SK-N-SH (cell line): ENCODE measurements at regions not wholly inside any gene's neighbourhood (a gene's known extent, or its start where the extent isn't known, plus 50 kb on each side); places are given as distances from the start of the nearest gene placed in this dataset.

Experiments
- CTCF ChIA-PET: fragments of 300-600, 350-600 bp; formaldehyde crosslinking; extraction: SDS; loops from one replicate; lab custom pipeline; 2021; lab: Yijun Ruan, JAX
- POLR2A ChIA-PET: fragments of 350-600 bp; sonication (Branson Sonifier 250); formaldehyde crosslinking; extraction: SDS; loops from one replicate; lab custom pipeline; 2020; ENCODE audit warnings: antibody characterized with exemption, inconsistent platforms; lab: Yijun Ruan, JAX
- DNase-seq: peaks from one replicate; pipeline ENCODE4 v3.0.0; 2012
- H2AFZ ChIP-seq: fragments of 200-600 bp; sonication (generic); 2 replicates; pipeline ENCODE4 v1.8.1; 2016; ENCODE audit warnings: antibody characterized with exemption, mild to moderate bottlenecking, low read depth
- H3F3A ChIP-seq: fragments of 200-600 bp; sonication (generic); replicated peaks from 2 replicates; pipeline ENCODE3; 2016; ENCODE audit warnings: antibody characterized with exemption, mild to moderate bottlenecking; ENCODE audit not compliant: insufficient read depth
- H3K27ac ChIP-seq, 2 experiments: fragments of 200-500 bp in 1 of 2; fragments of 200-600 bp in 1 of 2; sonication (Bioruptor generic) in 1 of 2; sonication (generic), shearing (Covaris generic) in 1 of 2; 2 replicates each; pipeline versions ENCODE4 v1.5.1 to v1.6.1; 2014 to 2016; ENCODE audit warnings: low read depth in 2 of 2, inconsistent platforms in 1 of 2, low read length in 1 of 2, mild to moderate bottlenecking in 1 of 2, mixed read lengths in 1 of 2
- H3K27me3 ChIP-seq: fragments of 200-600 bp; sonication (generic), shearing (Covaris generic); 2 replicates; pipeline ENCODE4 v1.6.1; 2016; ENCODE audit warnings: mixed run types; ENCODE audit not compliant: insufficient read depth
- H3K36me3 ChIP-seq, 2 experiments: fragments of 200-500 bp in 1 of 2; fragments of 200-600 bp in 1 of 2; sonication (Bioruptor generic) in 1 of 2; sonication (generic) in 1 of 2; replicated peaks in 1 of 2; 2 replicates each; pipeline versions ENCODE3 to v1.5.1; 2014 to 2016; ENCODE audit warnings: low read length in 1 of 2, mild to moderate bottlenecking in 1 of 2; ENCODE audit not compliant: insufficient read depth in 2 of 2, control insufficient read depth in 1 of 2
- H3K4me1 ChIP-seq, 2 experiments: fragments of 200-500 bp in 1 of 2; fragments of 200-600 bp in 1 of 2; sonication (Bioruptor generic) in 1 of 2; sonication (generic), shearing (Covaris generic) in 1 of 2; 2 replicates each; pipeline versions ENCODE4 v1.5.1 to v1.6.1; 2014 to 2016; ENCODE audit warnings: low read depth in 1 of 2, low read length in 1 of 2, mixed run types in 1 of 2; ENCODE audit not compliant: insufficient read depth in 2 of 2, control insufficient read depth in 1 of 2
- H3K4me2 ChIP-seq: fragments of 200-600 bp; sonication (generic), shearing (Covaris generic); 2 replicates; pipeline ENCODE4 v1.6.1; 2017; ENCODE audit warnings: mixed run types
- H3K4me3 ChIP-seq, 2 experiments: fragments of 200-500 bp in 1 of 2; fragments of 200-600 bp in 1 of 2; sonication (Bioruptor generic) in 1 of 2; sonication (generic), shearing (Covaris generic) in 1 of 2; 2 replicates each; pipeline versions ENCODE4 v1.5.1 to v1.8.1; 2014 to 2016; ENCODE audit warnings: low read depth in 2 of 2, inconsistent platforms in 1 of 2, low read length in 1 of 2, mild to moderate bottlenecking in 1 of 2, mixed read lengths in 1 of 2, moderate library complexity in 1 of 2
- H3K79me2 ChIP-seq: fragments of 200-600 bp; sonication (generic); 2 replicates; pipeline ENCODE4 v1.8.1; 2017; ENCODE audit warnings: mild to moderate bottlenecking; ENCODE audit not compliant: insufficient read depth
- H3K9ac ChIP-seq: fragments of 200-600 bp; sonication (generic); 2 replicates; pipeline ENCODE4 v1.6.1; 2017; ENCODE audit warnings: mixed run types
- H3K9me2 ChIP-seq: fragments of 200-600 bp; sonication (generic); 2 replicates; pipeline ENCODE4 v1.6.1; 2017; ENCODE audit warnings: mixed run types
- H3K9me3 ChIP-seq: fragments of 200-600 bp; sonication (generic); 2 replicates; pipeline ENCODE4 v1.6.1; 2017; ENCODE audit warnings: mixed run types, mild to moderate bottlenecking, moderate library complexity
- H4K20me1 ChIP-seq: fragments of 200-600 bp; sonication (generic); 2 replicates; pipeline ENCODE4 v1.6.1; 2017; ENCODE audit warnings: mild to moderate bottlenecking, mixed run types; ENCODE audit not compliant: insufficient read depth
- EP300 ChIP-seq, 2 experiments: IDR thresholded peaks; 2 replicates each; pipeline versions ENCODE4 v1.4.0 to v1.6.1; 2012; ENCODE audit warnings: borderline replicate concordance in 1 of 2, low read depth in 1 of 2, low read length in 1 of 2
- FOSL2 ChIP-seq: IDR thresholded peaks from 2 replicates; pipeline ENCODE4 v1.4.0; 2012; ENCODE audit warnings: low read depth, mild to moderate bottlenecking, moderate library complexity, borderline replicate concordance
- FOXM1 ChIP-seq: IDR thresholded peaks from 2 replicates; pipeline ENCODE4 v1.4.0; 2012; ENCODE audit warnings: low read depth, mild to moderate bottlenecking
- GABPA ChIP-seq: IDR thresholded peaks from 2 replicates; pipeline ENCODE4 v1.4.0; 2012; ENCODE audit warnings: low read depth, mild to moderate bottlenecking
- JUND ChIP-seq: IDR thresholded peaks from 2 replicates; pipeline ENCODE4 v1.4.0; 2012
- MEF2A ChIP-seq: IDR thresholded peaks from 2 replicates; pipeline ENCODE4 v1.4.0; 2012; ENCODE audit warnings: low read depth, borderline replicate concordance
- MXI1 ChIP-seq: IDR thresholded peaks from 2 replicates; pipeline ENCODE4 v1.6.1; 2012; ENCODE audit warnings: mild to moderate bottlenecking, low read depth, low read length, improper control_type of control experiment
- NFIC ChIP-seq: IDR thresholded peaks from 2 replicates; pipeline ENCODE4 v1.4.0; 2012; ENCODE audit warnings: borderline replicate concordance
- NRF1 ChIP-seq: IDR thresholded peaks from 2 replicates; pipeline ENCODE4 v1.6.1; 2012; ENCODE audit warnings: low read depth, mild to moderate bottlenecking, low read length
- POLR2AphosphoS5 ChIP-seq: IDR thresholded peaks from 2 replicates; pipeline ENCODE4 v1.6.1; 2012; ENCODE audit warnings: low read depth, low read length
- RCOR1 ChIP-seq: fragments of 150-350 bp; IDR thresholded peaks from 2 replicates; pipeline ENCODE4 v1.6.1; 2017; ENCODE audit warnings: antibody characterized with exemption, low read length
- RFX5 ChIP-seq: IDR thresholded peaks from 2 replicates; pipeline ENCODE4 v1.6.1; 2012; ENCODE audit warnings: mild to moderate bottlenecking, improper control_type of control experiment, low read length
- RXRA ChIP-seq: IDR thresholded peaks from 2 replicates; pipeline ENCODE4 v1.4.0; 2012; ENCODE audit warnings: low read depth, mild to moderate bottlenecking, borderline replicate concordance
- SMC3 ChIP-seq: IDR thresholded peaks from 2 replicates; pipeline ENCODE4 v1.6.1; 2012; ENCODE audit warnings: low read depth, low read length, improper control_type of control experiment
- TAF1 ChIP-seq: IDR thresholded peaks from 2 replicates; pipeline ENCODE4 v1.6.1; 2012; ENCODE audit warnings: low read depth, mild to moderate bottlenecking, low read length, moderate library complexity, borderline replicate concordance
- TEAD4 ChIP-seq: IDR thresholded peaks from 2 replicates; pipeline ENCODE4 v1.4.0; 2012; ENCODE audit warnings: mild to moderate bottlenecking, borderline replicate concordance; ENCODE audit not compliant: insufficient read depth
- WGBS: methylation state at CpG from one replicate; pipeline ENCODE4 v1.1.6; 2017; ENCODE audit warnings: low lambda C conversion rate; 5-methylcytosine and 5-hydroxymethylcytosine counted together
- TF ChIP-seq, protein P1 (sequence below): fragments of 150-350 bp; IDR thresholded peaks from 2 replicates; pipeline ENCODE4 v1.6.1; 2016; ENCODE audit warnings: mild to moderate bottlenecking, low read depth, low read length
- TF ChIP-seq, protein P2 (sequence below): fragments of 150-350 bp; IDR thresholded peaks from 2 replicates; pipeline ENCODE4 v1.6.1; 2017; ENCODE audit warnings: antibody characterized with exemption, low read length, low read depth, borderline replicate concordance
- TF ChIP-seq, protein P3 (sequence below): fragments of 200-600 bp; sonication (generic); IDR thresholded peaks from 2 replicates; pipeline ENCODE4 v1.6.1; 2017; ENCODE audit warnings: antibody characterized with exemption, mild to moderate bottlenecking, moderate library complexity
- TF ChIP-seq, protein P4 (sequence below): IDR thresholded peaks from 2 replicates; pipeline ENCODE4 v1.4.0; 2012; ENCODE audit warnings: low read depth, borderline replicate concordance
- TF ChIP-seq, protein P5 (sequence below): IDR thresholded peaks from 2 replicates; pipeline ENCODE4 v1.4.0; 2012; ENCODE audit warnings: low read depth

DNA sequence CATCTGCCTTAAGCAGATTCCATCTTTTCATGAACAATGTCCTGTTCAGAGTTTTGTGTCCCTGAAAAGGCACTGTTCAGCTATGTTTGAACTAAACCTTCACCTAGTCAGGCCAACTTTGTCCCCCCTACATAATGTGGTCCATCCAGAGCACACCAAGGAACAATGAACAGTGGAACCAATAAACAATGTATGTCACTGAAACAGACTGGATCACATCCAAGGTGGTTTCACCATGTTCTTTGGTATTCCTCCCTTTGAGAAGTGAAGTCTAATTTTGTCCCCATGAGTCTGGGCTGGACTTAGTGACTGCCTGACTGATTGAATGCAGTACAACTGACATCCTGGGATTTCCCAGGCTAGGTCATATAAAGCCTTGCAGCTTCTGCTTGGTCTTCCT lies 174.5 kb downstream of the SLC24A2 start:
- Histone ChIP-seq H3K9ac (no peak overlapping the region), H3K4me3 (no peak overlapping the region), H3K79me2 (no peaks in the 10 kb centered on the region), H3K27me3 (no peaks in the 10 kb centered on the region), H2AFZ (no peak overlapping the region), H3F3A (no peaks in the 10 kb centered on the region), H3K27ac (no peak overlapping the region), H3K9me2 (no peaks in the 10 kb centered on the region), H3K4me1 (peaks cover 0 to 4% of the 10 kb centered on the region in 2 experiments; a peak in 1 of 4 replicates), H4K20me1 (no peaks in the 10 kb centered on the region), H3K4me2 (no peak overlapping the region), H3K36me3 (no peaks in the 10 kb centered on the region), H3K9me3 (no peaks in the 10 kb centered on the region)
- POLR2A ChIA-PET = no interaction called here
- DNase-seq = no peak
- CTCF ChIA-PET = no interaction called here
- TF ChIP-seq FOXM1 = no peak
- TF ChIP-seq, protein P1, sequence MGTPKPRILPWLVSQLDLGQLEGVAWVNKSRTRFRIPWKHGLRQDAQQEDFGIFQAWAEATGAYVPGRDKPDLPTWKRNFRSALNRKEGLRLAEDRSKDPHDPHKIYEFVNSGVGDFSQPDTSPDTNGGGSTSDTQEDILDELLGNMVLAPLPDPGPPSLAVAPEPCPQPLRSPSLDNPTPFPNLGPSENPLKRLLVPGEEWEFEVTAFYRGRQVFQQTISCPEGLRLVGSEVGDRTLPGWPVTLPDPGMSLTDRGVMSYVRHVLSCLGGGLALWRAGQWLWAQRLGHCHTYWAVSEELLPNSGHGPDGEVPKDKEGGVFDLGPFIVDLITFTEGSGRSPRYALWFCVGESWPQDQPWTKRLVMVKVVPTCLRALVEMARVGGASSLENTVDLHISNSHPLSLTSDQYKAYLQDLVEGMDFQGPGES = no peak
- no peak for TF ChIP-seq RXRA
- TF ChIP-seq, protein P2, sequence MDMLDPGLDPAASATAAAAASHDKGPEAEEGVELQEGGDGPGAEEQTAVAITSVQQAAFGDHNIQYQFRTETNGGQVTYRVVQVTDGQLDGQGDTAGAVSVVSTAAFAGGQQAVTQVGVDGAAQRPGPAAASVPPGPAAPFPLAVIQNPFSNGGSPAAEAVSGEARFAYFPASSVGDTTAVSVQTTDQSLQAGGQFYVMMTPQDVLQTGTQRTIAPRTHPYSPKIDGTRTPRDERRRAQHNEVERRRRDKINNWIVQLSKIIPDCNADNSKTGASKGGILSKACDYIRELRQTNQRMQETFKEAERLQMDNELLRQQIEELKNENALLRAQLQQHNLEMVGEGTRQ = no peak
- no peak for TF ChIP-seq EP300 (IDR thresholded peaks at IDR 0.05; ENCODE audit: borderline replicate concordance in 1 of 2, low read depth in 1 of 2, low read length in 1 of 2)

DNA sequence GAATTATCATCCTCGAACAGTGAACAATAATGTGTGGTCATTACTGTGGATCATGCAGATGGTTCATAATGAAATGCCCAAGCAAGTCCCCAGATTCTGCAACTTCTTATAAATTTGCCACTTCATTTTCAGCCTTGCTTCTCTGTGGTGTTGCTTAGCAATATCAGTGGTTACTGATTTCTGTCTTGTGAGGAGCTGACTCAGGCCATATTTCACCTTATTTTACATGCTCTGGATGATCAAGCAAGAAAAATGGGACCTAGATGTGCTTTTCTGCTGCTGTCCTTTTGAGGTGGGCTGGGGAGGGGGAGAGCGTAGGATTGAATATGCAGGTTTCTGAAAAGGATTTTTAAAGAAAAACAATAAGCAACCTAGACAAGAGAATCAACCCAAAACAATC lies 188.3 kb downstream of the SLC24A2 start:
- no peaks in the 10 kb centered on the region; a peak in 1 of 4 replicates for H3K4me1 ChIP-seq
- no peak for DNase-seq
- no peaks in the 10 kb centered on the region for H3K79me2 ChIP-seq
- no peaks in the 10 kb centered on the region for H4K20me1 ChIP-seq
- TF ChIP-seq FOSL2 (no peak), EP300 (IDR thresholded peaks at IDR 0.05; ENCODE audit: borderline replicate concordance in 1 of 2, low read depth in 1 of 2, low read length in 1 of 2) (no peak), GABPA (no peak), POLR2AphosphoS5 (no peak), NRF1 (no peak), FOXM1 (no peak), NFIC (no peak), RFX5 (no peak), JUND (no peak), MXI1 (no peak), RCOR1 (no peak), SMC3 (no peak), TEAD4 (no peak), MEF2A (no peak), TAF1 (no peak)
- TF ChIP-seq, protein P3, sequence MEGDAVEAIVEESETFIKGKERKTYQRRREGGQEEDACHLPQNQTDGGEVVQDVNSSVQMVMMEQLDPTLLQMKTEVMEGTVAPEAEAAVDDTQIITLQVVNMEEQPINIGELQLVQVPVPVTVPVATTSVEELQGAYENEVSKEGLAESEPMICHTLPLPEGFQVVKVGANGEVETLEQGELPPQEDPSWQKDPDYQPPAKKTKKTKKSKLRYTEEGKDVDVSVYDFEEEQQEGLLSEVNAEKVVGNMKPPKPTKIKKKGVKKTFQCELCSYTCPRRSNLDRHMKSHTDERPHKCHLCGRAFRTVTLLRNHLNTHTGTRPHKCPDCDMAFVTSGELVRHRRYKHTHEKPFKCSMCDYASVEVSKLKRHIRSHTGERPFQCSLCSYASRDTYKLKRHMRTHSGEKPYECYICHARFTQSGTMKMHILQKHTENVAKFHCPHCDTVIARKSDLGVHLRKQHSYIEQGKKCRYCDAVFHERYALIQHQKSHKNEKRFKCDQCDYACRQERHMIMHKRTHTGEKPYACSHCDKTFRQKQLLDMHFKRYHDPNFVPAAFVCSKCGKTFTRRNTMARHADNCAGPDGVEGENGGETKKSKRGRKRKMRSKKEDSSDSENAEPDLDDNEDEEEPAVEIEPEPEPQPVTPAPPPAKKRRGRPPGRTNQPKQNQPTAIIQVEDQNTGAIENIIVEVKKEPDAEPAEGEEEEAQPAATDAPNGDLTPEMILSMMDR = no peak
- TF ChIP-seq, protein P4, sequence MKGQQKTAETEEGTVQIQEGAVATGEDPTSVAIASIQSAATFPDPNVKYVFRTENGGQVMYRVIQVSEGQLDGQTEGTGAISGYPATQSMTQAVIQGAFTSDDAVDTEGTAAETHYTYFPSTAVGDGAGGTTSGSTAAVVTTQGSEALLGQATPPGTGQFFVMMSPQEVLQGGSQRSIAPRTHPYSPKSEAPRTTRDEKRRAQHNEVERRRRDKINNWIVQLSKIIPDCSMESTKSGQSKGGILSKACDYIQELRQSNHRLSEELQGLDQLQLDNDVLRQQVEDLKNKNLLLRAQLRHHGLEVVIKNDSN = no peak
- TF ChIP-seq, protein P5, sequence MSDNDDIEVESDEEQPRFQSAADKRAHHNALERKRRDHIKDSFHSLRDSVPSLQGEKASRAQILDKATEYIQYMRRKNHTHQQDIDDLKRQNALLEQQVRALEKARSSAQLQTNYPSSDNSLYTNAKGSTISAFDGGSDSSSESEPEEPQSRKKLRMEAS = no peak
- TF ChIP-seq, all 33 proteins: peak for 0
- ChIA-PET CTCF (no interaction called here), POLR2A (no interaction called here)
- Histone ChIP-seq H3K4me3 (no peak overlapping the region), H3K4me2 (no peak overlapping the region), H2AFZ (no peak overlapping the region), H3K27ac (no peak overlapping the region), H3F3A (no peaks in the 10 kb centered on the region), H3K36me3 (no peaks in the 10 kb centered on the region), H3K9ac (no peak overlapping the region), H3K9me3 (no peaks in the 10 kb centered on the region), H3K9me2 (no peaks in the 10 kb centered on the region), H3K27me3 (no peaks in the 10 kb centered on the region)
- 26% methylated on average over 2 of the region's 2 CpGs for WGBS
